B cell (primary cell): ENCODE measurements at regions not wholly inside any gene's neighbourhood (a gene's known extent, or its start where the extent isn't known, plus 50 kb on each side); places are given as distances from the start of the nearest gene placed in this dataset.

Experiments
- ATAC-seq: fragments of 200-7000 bp; cut with Tn5 transposase; one replicate; pipeline ENCODE4 v1.10.0; 2021; ENCODE audit warnings: low read depth, mild to moderate bottlenecking, moderate number of reproducible peaks, moderate library complexity
- CTCF ChIA-PET: fragments of 350-600 bp; sonication (Branson Sonifier 250); formaldehyde crosslinking; loops from one replicate; lab custom pipeline; 2021; ENCODE audit warnings: antibody characterized with exemption, inconsistent platforms; lab: Charles Lee
- POLR2A ChIA-PET: fragments of 350-600 bp; sonication (Branson Sonifier 250); formaldehyde crosslinking; loops from one replicate; lab custom pipeline; 2021; ENCODE audit warnings: antibody characterized with exemption; lab: Charles Lee
- DNase-seq: peaks from one replicate; pipeline ENCODE4 v3.0.0; 2013
- H2AFZ ChIP-seq: 2 replicates; pipeline ENCODE4 v1.6.1; 2012; ENCODE audit warnings: mild to moderate bottlenecking, low read depth, low read length; ENCODE audit not compliant: insufficient read depth, poor library complexity, severe bottlenecking
- H3K27ac ChIP-seq, 2 donors: 1 replicate in 1 of 2; 2 replicates in 1 of 2; pipeline ENCODE4 v1.5.1; 2012 to 2013; ENCODE audit warnings: low read length in 2 of 2, mild to moderate bottlenecking in 2 of 2, moderate library complexity in 1 of 2
- H3K27me3 ChIP-seq, 4 experiments: fragments of 200-600 bp in 1 of 4; sonication (generic) in 1 of 4; replicated peaks in 1 of 4; 1 replicate in 2 of 4; 2 replicates in 2 of 4; pipeline versions ENCODE4 v1.6.1 to v1.7.0; 2013 to 2016; ENCODE audit warnings: low read length in 3 of 4, mild to moderate bottlenecking in 2 of 4, mixed read lengths in 1 of 4, moderate library complexity in 1 of 4; ENCODE audit not compliant: insufficient read depth in 4 of 4, control insufficient read depth in 3 of 4; ENCODE audit errors: control extremely low read depth in 1 of 4
- H3K36me3 ChIP-seq, 2 experiments: replicated peaks in 1 of 2; 1 replicate in 1 of 2; 2 replicates in 1 of 2; pipeline versions ENCODE4 v1.6.1 to v1.7.1; 2013; ENCODE audit warnings: low read length in 1 of 2; ENCODE audit not compliant: insufficient read depth in 2 of 2, control insufficient read depth in 1 of 2; ENCODE audit errors: control extremely low read depth in 1 of 2, extremely low read depth in 1 of 2
- H3K4me1 ChIP-seq, 2 donors: fragments of 200-600 bp in 1 of 2; sonication (generic) in 1 of 2; 1 replicate in 1 of 2; 2 replicates in 1 of 2; pipeline versions ENCODE4 v1.5.1 to v1.6.1; 2013 to 2017; ENCODE audit warnings: low read length in 2 of 2; ENCODE audit not compliant: control insufficient read depth in 2 of 2, insufficient read depth in 2 of 2
- H3K4me2 ChIP-seq: replicated peaks from 2 replicates; pipeline ENCODE3; 2012; ENCODE audit warnings: mild to moderate bottlenecking, low read depth, low read length; ENCODE audit not compliant: poor library complexity, severe bottlenecking
- H3K4me3 ChIP-seq, 5 experiments: fragments of 200-600 bp in 1 of 5; sonication (generic) in 1 of 5; 1 replicate in 3 of 5; 2 replicates in 2 of 5; pipeline versions ENCODE4 v1.5.1 to v1.7.0; 2011 to 2016; ENCODE audit warnings: low read length in 4 of 5, mild to moderate bottlenecking in 4 of 5, low read depth in 2 of 5, control low read depth in 1 of 5, moderate library complexity in 1 of 5; ENCODE audit not compliant: insufficient read depth in 1 of 5; ENCODE audit errors: control extremely low read depth in 1 of 5, extremely low read depth in 1 of 5
- H3K79me2 ChIP-seq: fragments of 200-600 bp; sonication (generic); one replicate; pipeline ENCODE4 v1.6.0; 2016; ENCODE audit warnings: low read length; ENCODE audit not compliant: control insufficient read depth, insufficient read depth
- H3K9ac ChIP-seq: fragments of 200-600 bp; sonication (generic); 2 replicates; pipeline ENCODE4 v1.6.1; 2017; ENCODE audit warnings: mild to moderate bottlenecking, low read length, moderate library complexity
- H3K9me3 ChIP-seq, 3 donors: one replicate each; pipeline versions ENCODE4 v1.6.1 to v1.7.1; 2013; ENCODE audit warnings: low read length in 2 of 3; ENCODE audit not compliant: control insufficient read depth in 2 of 3, insufficient read depth in 1 of 3; ENCODE audit errors: control extremely low read depth in 1 of 3
- H4K20me1 ChIP-seq: 2 replicates; pipeline ENCODE4 v1.6.0; 2012; ENCODE audit warnings: mild to moderate bottlenecking, low read length; ENCODE audit not compliant: insufficient read depth, control insufficient read depth, poor library complexity, severe bottlenecking
- H3K27ac Mint-ChIP-seq: one replicate; pipeline ENCODE4 v1.8.0; 2021; ENCODE audit warnings: mixed read lengths
- H3K27me3 Mint-ChIP-seq: one replicate; pipeline ENCODE4 v1.8.0; 2021; ENCODE audit warnings: mixed read lengths
- H3K4me1 Mint-ChIP-seq: one replicate; pipeline ENCODE4 v1.8.0; 2021; ENCODE audit warnings: mixed read lengths
- H3K4me3 Mint-ChIP-seq: one replicate; pipeline ENCODE4 v1.8.0; 2021; ENCODE audit warnings: mixed read lengths
- H3K9me3 Mint-ChIP-seq: one replicate; pipeline ENCODE4 v1.8.0; 2022; ENCODE audit warnings: mixed read lengths; ENCODE audit not compliant: insufficient read depth
- CTCF ChIP-seq: fragments of 200-600 bp; IDR thresholded peaks from one replicate; pipeline ENCODE4 v1.8.0; 2022; ENCODE audit warnings: antibody characterized with exemption, mild to moderate bottlenecking
- EZH2 ChIP-seq: IDR thresholded peaks from 2 replicates; pipeline ENCODE4 v1.6.1; 2012; ENCODE audit warnings: borderline replicate concordance, low read depth, mild to moderate bottlenecking, moderate library complexity, low read length; ENCODE audit not compliant: insufficient read depth, poor library complexity, severe bottlenecking
- WGBS: methylation state at CpG from one replicate; pipeline ENCODE4 v1.1.5; 2013; ENCODE audit warnings: missing lambda C conversion rate; ENCODE audit not compliant: insufficient coverage; 5-methylcytosine and 5-hydroxymethylcytosine counted together
- intact Hi-C: fragments of 100-400 bp; cut with micrococcal nuclease; formaldehyde crosslinking; loops from one replicate; pipeline ENCODE4 v1.10.0; 2022

DNA sequence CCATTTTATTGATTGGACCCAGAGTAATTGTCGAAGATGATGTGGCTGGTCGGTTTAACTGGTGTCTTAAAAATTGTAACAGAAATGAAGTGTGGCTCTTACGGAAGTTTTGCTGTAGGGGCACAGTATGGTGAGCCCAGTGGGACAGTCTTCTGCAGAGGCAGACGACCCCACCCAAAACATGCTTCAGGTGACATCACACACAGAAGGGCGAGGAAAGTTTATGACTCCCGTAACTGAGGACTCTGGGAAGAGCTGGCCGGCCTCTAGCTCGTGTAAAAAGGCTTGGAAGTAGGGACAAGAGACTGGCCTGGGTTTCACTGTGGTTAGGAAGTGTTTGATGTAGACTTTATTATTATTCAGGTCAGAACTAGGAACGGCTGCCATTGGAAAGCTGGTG lies 73.3 kb downstream of the HTR5A start:
- no peak for DNase-seq
- Mint-ChIP-seq H3K9me3 (no peaks in the 10 kb centered on the region), H3K4me3 (no peak overlapping the region), H3K4me1 (no peaks in the 10 kb centered on the region), H3K27me3 (peaks cover 42% of the 10 kb centered on the region), H3K27ac (no peak overlapping the region)
- no peaks in the 10 kb centered on the region for H3K36me3 ChIP-seq
- ChIA-PET CTCF (no interaction called here), POLR2A (no interaction called here)
- ATAC-seq: no peak
- no peaks in the 10 kb centered on the region for H4K20me1 ChIP-seq
- H3K27me3 ChIP-seq: peaks cover 0 to 6% (median 2%) of the 10 kb centered on the region in 4 experiments
- no peak overlapping the region for H3K4me3 ChIP-seq
- no peaks in the 10 kb centered on the region for H3K4me1 ChIP-seq
- no peaks in the 10 kb centered on the region for H3K9me3 ChIP-seq
- H3K79me2 ChIP-seq: no peaks in the 10 kb centered on the region
- no peak overlapping the region for H2AFZ ChIP-seq
- no peak for TF ChIP-seq EZH2
- TF ChIP-seq CTCF: no peak
- H3K4me2 ChIP-seq: no peak overlapping the region
- 90% methylated on average over 6 of the region's 9 CpGs for WGBS
- intact Hi-C loops: no loop called here
- no peak overlapping the region for H3K27ac ChIP-seq
- no peak overlapping the region for H3K9ac ChIP-seq

GRCh38 chr7:155144371-155144770 lies 74.2 kb downstream of the HTR5A start:
- H3K27ac ChIP-seq: no peak overlapping the region
- no peak overlapping the region for H3K4me3 ChIP-seq
- H3K4me3 Mint-ChIP-seq: no peak overlapping the region
- no peaks in the 10 kb centered on the region for H3K4me1 Mint-ChIP-seq
- H2AFZ ChIP-seq: no peak overlapping the region
- intact Hi-C loops: no loop called here
- H3K9ac ChIP-seq: no peak overlapping the region
- H3K9me3 ChIP-seq: no peaks in the 10 kb centered on the region
- H3K27me3 ChIP-seq: peaks cover 0 to 6% (median 2%) of the 10 kb centered on the region in 4 experiments
- 71% methylated on average over 5 of the region's 6 CpGs for WGBS
- no peak for TF ChIP-seq CTCF
- TF ChIP-seq EZH2: no peak
- no peak overlapping the region for H3K27ac Mint-ChIP-seq
- H3K79me2 ChIP-seq: no peaks in the 10 kb centered on the region
- POLR2A ChIA-PET: no interaction called here
- no peaks in the 10 kb centered on the region for H3K9me3 Mint-ChIP-seq
- no peak for ATAC-seq
- no peaks in the 10 kb centered on the region for H3K4me1 ChIP-seq
- CTCF ChIA-PET: no interaction called here
- no peaks in the 10 kb centered on the region for H4K20me1 ChIP-seq
- no peaks in the 10 kb centered on the region for H3K36me3 ChIP-seq
- H3K27me3 Mint-ChIP-seq: peaks cover 38% of the 10 kb centered on the region
- DNase-seq: no peak
- no peak overlapping the region for H3K4me2 ChIP-seq
